ENCODE measurements at regions not wholly inside any gene's neighbourhood (a gene's known extent, or its start where the extent isn't known, plus 50 kb on each side); places are given as distances from the start of the nearest gene placed in this dataset.

GRCh38 chr2:236678307-236678975, 108.8 kb downstream of the ACKR3 start:
- Histone ChIP-seq H3K4me3 (no peak overlapping the region), H3K36me3 (ENCODE audit: low read depth) (no peaks in the 10 kb centered on the region), H3K9me3 (no peaks in the 10 kb centered on the region), H3K4me1 (ENCODE audit: low read depth) (no peaks in the 10 kb centered on the region)
- intact Hi-C loops (cut with DNase I, micrococcal nuclease) = no loop called here
- no peak for DNase-seq
- ATAC-seq = no peak
- no peak for TF ChIP-seq CTCF (IDR thresholded peaks at IDR 0.05)

GRCh38 chr2:236679884-236680860, 110.5 kb downstream of the ACKR3 start:
- TF ChIP-seq CTCF (IDR thresholded peaks at IDR 0.05) = no peak
- H3K36me3 ChIP-seq (ENCODE audit: low read depth) = no peaks in the 10 kb centered on the region
- no peak overlapping the region for H3K4me3 ChIP-seq
- intact Hi-C loops (cut with DNase I, micrococcal nuclease) = no loop called here
- H3K9me3 ChIP-seq = no peaks in the 10 kb centered on the region
- DNase-seq = no peak
- ATAC-seq = no peak
- H3K4me1 ChIP-seq (ENCODE audit: low read depth) = no peaks in the 10 kb centered on the region

- H3K9me3 ChIP-seq = no peaks in the 10 kb centered on the region
- ATAC-seq = no peak
- intact Hi-C loops (cut with DNase I, micrococcal nuclease) = no loop called here
- H3K36me3 ChIP-seq (ENCODE audit: low read depth) = no peaks in the 10 kb centered on the region
- no peak for TF ChIP-seq CTCF (IDR thresholded peaks at IDR 0.05)
- H3K4me3 ChIP-seq = no peak overlapping the region
- DNase-seq = no peak
- no peaks in the 10 kb centered on the region for H3K4me1 ChIP-seq (ENCODE audit: low read depth)
Observed at GRCh38 chr2:236682651-236683422, 113.2 kb downstream of the ACKR3 start.

GRCh38 chr2:236684504-236685256, 115.1 kb downstream of the ACKR3 start:
- H3K36me3 ChIP-seq (ENCODE audit: low read depth) = no peaks in the 10 kb centered on the region
- intact Hi-C loops (cut with DNase I, micrococcal nuclease) = no loop called here
- no peak for ATAC-seq
- no peak for TF ChIP-seq CTCF (IDR thresholded peaks at IDR 0.05)
- no peaks in the 10 kb centered on the region for H3K9me3 ChIP-seq
- H3K4me3 ChIP-seq = no peak overlapping the region
- no peaks in the 10 kb centered on the region for H3K4me1 ChIP-seq (ENCODE audit: low read depth)
- no peak for DNase-seq

- no peak for TF ChIP-seq CTCF (IDR thresholded peaks at IDR 0.05)
- no peaks in the 10 kb centered on the region for H3K9me3 ChIP-seq
- H3K4me3 ChIP-seq = no peak overlapping the region
- intact Hi-C loops (cut with DNase I, micrococcal nuclease) = no loop called here
- DNase-seq = no peak
- H3K36me3 ChIP-seq (ENCODE audit: low read depth) = no peaks in the 10 kb centered on the region
- no peaks in the 10 kb centered on the region for H3K4me1 ChIP-seq (ENCODE audit: low read depth)
- no peak for ATAC-seq
Observed at GRCh38 chr2:236685361-236685760, 115.7 kb downstream of the ACKR3 start.

All from mucosa of descending colon (tissue), 3 donors.